Fibroblast of lung (primary cell): ENCODE measurements at regions not wholly inside any gene's neighbourhood (a gene's known extent, or its start where the extent isn't known, plus 50 kb on each side); places are given as distances from the start of the nearest gene placed in this dataset.

Source experiments
- EZH2 ChIP-seq: IDR thresholded peaks from 2 replicates; pipeline ENCODE4 v1.5.1; 2012; ENCODE audit warnings: low read length, control low read depth, mild to moderate bottlenecking; ENCODE audit errors: missing control alignments
- TF ChIP-seq, protein P1 (sequence below), 2 donors: IDR thresholded peaks in 1 of 2; conservative IDR thresholded peaks in 1 of 2; 1 replicate in 1 of 2; 2 replicates in 1 of 2; pipeline ENCODE4 v1.5.1; 2011 to 2012; ENCODE audit warnings: low read length in 2 of 2, control low read depth in 1 of 2, inconsistent platforms in 1 of 2, low read depth in 1 of 2, mild to moderate bottlenecking in 1 of 2

DNA sequence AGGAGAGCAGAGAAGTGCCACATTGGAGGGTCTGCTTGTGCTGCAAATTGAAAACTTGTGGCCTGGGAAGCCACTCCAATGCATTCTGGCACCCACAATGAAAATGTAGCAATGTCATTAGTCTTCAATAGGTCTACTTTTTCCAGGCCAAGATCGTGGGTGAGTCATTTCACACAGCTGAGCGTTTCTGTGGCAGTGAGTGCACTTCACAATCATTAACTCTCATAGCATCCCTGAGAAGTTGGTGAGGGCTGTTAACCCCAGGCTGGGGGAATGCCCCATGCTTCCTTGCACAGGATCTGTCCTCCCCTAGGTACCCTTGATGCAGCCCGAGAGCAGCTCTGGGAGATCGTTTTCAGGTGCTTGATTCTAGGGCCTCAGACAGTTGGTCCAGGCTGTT lies 196.8 kb upstream of the ATP6AP2 start:
- TF ChIP-seq, protein P1, sequence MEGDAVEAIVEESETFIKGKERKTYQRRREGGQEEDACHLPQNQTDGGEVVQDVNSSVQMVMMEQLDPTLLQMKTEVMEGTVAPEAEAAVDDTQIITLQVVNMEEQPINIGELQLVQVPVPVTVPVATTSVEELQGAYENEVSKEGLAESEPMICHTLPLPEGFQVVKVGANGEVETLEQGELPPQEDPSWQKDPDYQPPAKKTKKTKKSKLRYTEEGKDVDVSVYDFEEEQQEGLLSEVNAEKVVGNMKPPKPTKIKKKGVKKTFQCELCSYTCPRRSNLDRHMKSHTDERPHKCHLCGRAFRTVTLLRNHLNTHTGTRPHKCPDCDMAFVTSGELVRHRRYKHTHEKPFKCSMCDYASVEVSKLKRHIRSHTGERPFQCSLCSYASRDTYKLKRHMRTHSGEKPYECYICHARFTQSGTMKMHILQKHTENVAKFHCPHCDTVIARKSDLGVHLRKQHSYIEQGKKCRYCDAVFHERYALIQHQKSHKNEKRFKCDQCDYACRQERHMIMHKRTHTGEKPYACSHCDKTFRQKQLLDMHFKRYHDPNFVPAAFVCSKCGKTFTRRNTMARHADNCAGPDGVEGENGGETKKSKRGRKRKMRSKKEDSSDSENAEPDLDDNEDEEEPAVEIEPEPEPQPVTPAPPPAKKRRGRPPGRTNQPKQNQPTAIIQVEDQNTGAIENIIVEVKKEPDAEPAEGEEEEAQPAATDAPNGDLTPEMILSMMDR (conservative IDR thresholded peaks at IDR 0.05 in 1 of 2, IDR thresholded peaks at IDR 0.05 in 1 of 2; ENCODE audit: low read depth in 1 of 2, low read length in 2 of 2): no peak
- no peak for TF ChIP-seq EZH2
